Activated effector memory CD4-positive, alpha-beta T cell treated with Interleukin-2 at 50 U/mL for 16 hours (primary cell): ENCODE measurements at regions not wholly inside any gene's neighbourhood (a gene's known extent, or its start where the extent isn't known, plus 50 kb on each side); places are given as distances from the start of the nearest gene placed in this dataset.
"Not testable (repeated sequence)": the region's sequence is repeated elsewhere in the genome, so short reads cannot be mapped to it uniquely, and the experiment has no call there.

Source experiments
- DNase-seq: peaks from one replicate; pipeline ENCODE4 v3.0.0-alpha.2; 2020

GRCh38 chr2:215644233-215644897 lies 208.5 kb upstream of the FN1 start:
- no peak for DNase-seq

- no peak for DNase-seq
Observed at GRCh38 chr2:215638687-215639086, 202.8 kb upstream of the FN1 start.

- DNase-seq, result no peak
Observed at GRCh38 chr2:215637651-215638050, 201.8 kb upstream of the FN1 start.

GRCh38 chr2:215636816-215637215 lies 200.9 kb upstream of the FN1 start:
- no peak for DNase-seq

GRCh38 chr2:215635788-215636139 lies 199.9 kb upstream of the FN1 start:
- no peak for DNase-seq

GRCh38 chr2:215635071-215635787 lies 199.4 kb upstream of the FN1 start:
- no peak for DNase-seq

- DNase-seq, result no peak
Observed at GRCh38 chr2:215633360-215633759, 197.5 kb upstream of the FN1 start.

GRCh38 chr2:215631696-215632095 lies 195.8 kb upstream of the FN1 start:
- no peak for DNase-seq

- DNase-seq, result not testable (repeated sequence)
Observed at GRCh38 chr2:215630796-215631195, 194.9 kb upstream of the FN1 start.

GRCh38 chr2:215627771-215628170 lies 191.9 kb upstream of the FN1 start:
- no peak for DNase-seq

GRCh38 chr2:215626812-215627281 lies 191.0 kb upstream of the FN1 start:
- no peak for DNase-seq

GRCh38 chr2:215626063-215626462 lies 190.2 kb upstream of the FN1 start:
- DNase-seq, result no peak

GRCh38 chr2:215625207-215625606 lies 189.3 kb upstream of the FN1 start:
- no peak for DNase-seq

GRCh38 chr2:215624423-215624829 lies 188.6 kb upstream of the FN1 start:
- DNase-seq, result no peak

- no peak for DNase-seq
Observed at GRCh38 chr2:215622837-215623236, 187.0 kb upstream of the FN1 start.

- no peak for DNase-seq
Observed at GRCh38 chr2:215621381-215621780, 185.5 kb upstream of the FN1 start.

- no peak for DNase-seq
Observed at GRCh38 chr2:215620528-215620927, 184.7 kb upstream of the FN1 start.

- DNase-seq, result no peak
Observed at GRCh38 chr2:215619989-215620388, 184.1 kb upstream of the FN1 start.

GRCh38 chr2:215619022-215619958 lies 183.4 kb upstream of the FN1 start:
- DNase-seq, result no peak

- DNase-seq, result no peak
Observed at GRCh38 chr2:215618145-215618544, 182.3 kb upstream of the FN1 start.

- DNase-seq, result no peak
Observed at GRCh38 chr2:215617060-215617824, 181.4 kb upstream of the FN1 start.

- no peak for DNase-seq
Observed at GRCh38 chr2:215615803-215616174, 179.9 kb upstream of the FN1 start.
